SK-N-SH treated with all-trans-retinoic acid at 6 μM for 48 hours (cell line): ENCODE measurements at regions not wholly inside any gene's neighbourhood (a gene's known extent, or its start where the extent isn't known, plus 50 kb on each side); places are given as distances from the start of the nearest gene placed in this dataset.

Experiments used
- ATAC-seq: fragments of 200-7000 bp; cut with Tn5 transposase; 3 replicates; pipeline ENCODE4 v1.9.1; 2020; ENCODE audit warnings: mild to moderate bottlenecking, moderate library complexity
- ARNTL ChIP-seq: fragments of 450-650 bp; formaldehyde crosslinking; IDR thresholded peaks from 2 replicates; pipeline ENCODE4 v1.5.0; 2020; ENCODE audit warnings: low read depth, mild to moderate bottlenecking, moderate library complexity, borderline replicate concordance
- BACH2 ChIP-seq: fragments of 250-450 bp; sonication (Bioruptor Pico); IDR thresholded peaks from 2 replicates; pipeline ENCODE4 v1.9.0; 2021; ENCODE audit warnings: mild to moderate bottlenecking, borderline replicate concordance
- CREB5 ChIP-seq: fragments of 250-450 bp; sonication (Bioruptor Pico); IDR thresholded peaks from 2 replicates; pipeline ENCODE4 v1.5.1; 2020; ENCODE audit warnings: low read depth, mild to moderate bottlenecking, moderate library complexity
- CSDC2 ChIP-seq: fragments of 250-450 bp; sonication (Bioruptor Pico); IDR thresholded peaks from 2 replicates; pipeline ENCODE4 v1.5.0; 2020; ENCODE audit warnings: mild to moderate bottlenecking, moderate library complexity
- CSRNP3 ChIP-seq: fragments of 250-450 bp; sonication (Bioruptor Pico); IDR thresholded peaks from 2 replicates; pipeline ENCODE4 v1.5.1; 2021; ENCODE audit warnings: mild to moderate bottlenecking, moderate library complexity
- ESRRG ChIP-seq: fragments of 250-450 bp; sonication (Bioruptor Pico); IDR thresholded peaks from 2 replicates; pipeline ENCODE4 v1.6.1; 2021; ENCODE audit warnings: mild to moderate bottlenecking
- GLIS3 ChIP-seq: fragments of 250-450 bp; sonication (Bioruptor Pico); IDR thresholded peaks from 2 replicates; pipeline ENCODE4 v1.5.0; 2020; ENCODE audit warnings: mild to moderate bottlenecking, moderate library complexity
- ISL1 ChIP-seq: fragments of 250-450 bp; sonication (Bioruptor Pico); IDR thresholded peaks from 2 replicates; pipeline ENCODE4 v2.1.2; 2022; ENCODE audit warnings: mild to moderate bottlenecking, moderate library complexity
- PATZ1 ChIP-seq: fragments of 250-450 bp; sonication (Bioruptor Pico); IDR thresholded peaks from 2 replicates; pipeline ENCODE4 v1.8.0; 2020; ENCODE audit warnings: mild to moderate bottlenecking, moderate library complexity, borderline replicate concordance
- POU6F1 ChIP-seq: fragments of 250-450 bp; sonication (Bioruptor Pico); IDR thresholded peaks from 2 replicates; pipeline ENCODE4 v1.8.0; 2021; ENCODE audit warnings: low read depth, mild to moderate bottlenecking, moderate library complexity, borderline replicate concordance
- PPARA ChIP-seq: fragments of 250-450 bp; sonication (Bioruptor Pico); IDR thresholded peaks from 2 replicates; pipeline ENCODE4 v1.5.0; 2020; ENCODE audit warnings: mild to moderate bottlenecking, borderline replicate concordance
- RARB ChIP-seq: fragments of 250-450 bp; sonication (Bioruptor Pico); IDR thresholded peaks from 2 replicates; pipeline ENCODE4 v1.8.0; 2021; ENCODE audit warnings: mild to moderate bottlenecking, moderate library complexity
- SNAI2 ChIP-seq: fragments of 250-450 bp; sonication (Bioruptor Pico); IDR thresholded peaks from 2 replicates; pipeline ENCODE4 v1.5.0; 2020; ENCODE audit warnings: mild to moderate bottlenecking, moderate library complexity
- TCF4 ChIP-seq: fragments of 250-450 bp; sonication (Bioruptor Pico); IDR thresholded peaks from 2 replicates; pipeline ENCODE4 v1.8.0; 2021; ENCODE audit warnings: mild to moderate bottlenecking, moderate library complexity, borderline replicate concordance
- TOX ChIP-seq: fragments of 250-450 bp; sonication (Bioruptor Pico); IDR thresholded peaks from 2 replicates; pipeline ENCODE4 v1.8.0; 2021; ENCODE audit warnings: mild to moderate bottlenecking, moderate library complexity, borderline replicate concordance
- TSHZ2 ChIP-seq: fragments of 250-450 bp; sonication (Bioruptor Pico); IDR thresholded peaks from 2 replicates; pipeline ENCODE4 v1.5.0; 2020; ENCODE audit warnings: mild to moderate bottlenecking, moderate library complexity
- ZC3H10 ChIP-seq: fragments of 250-450 bp; sonication (Bioruptor Pico); IDR thresholded peaks from 2 replicates; pipeline ENCODE4 v1.5.1; 2021; ENCODE audit warnings: mild to moderate bottlenecking, moderate library complexity
- ZFP30 ChIP-seq: fragments of 450-650 bp; formaldehyde crosslinking; IDR thresholded peaks from 2 replicates; pipeline ENCODE4 v1.5.0; 2022; ENCODE audit warnings: mild to moderate bottlenecking, moderate library complexity
- ZNF565 ChIP-seq: fragments of 450-650 bp; formaldehyde crosslinking; conservative IDR thresholded peaks from 2 replicates; pipeline ENCODE4 v1.5.0; 2020; ENCODE audit warnings: low read depth, mild to moderate bottlenecking, moderate library complexity
- ZNF70 ChIP-seq: fragments of 450-650 bp; formaldehyde crosslinking; IDR thresholded peaks from 2 replicates; pipeline ENCODE4 v1.5.0; 2020; ENCODE audit warnings: mild to moderate bottlenecking, moderate library complexity
- ZNF8 ChIP-seq: fragments of 450-650 bp; formaldehyde crosslinking; IDR thresholded peaks from 2 replicates; pipeline ENCODE4 v1.5.0; 2020; ENCODE audit warnings: mild to moderate bottlenecking, moderate library complexity

GRCh38 chr15:77772641-77773402 lies 140.1 kb upstream of the LINGO1 start:
- ATAC-seq, result no peak
- TF ChIP-seq TOX (CRISPR knock-in tag) (no peak), ZNF565 (no peak), ESRRG (CRISPR knock-in tag) (no peak), ISL1 (no peak), ZNF8 (no peak), CSDC2 (CRISPR knock-in tag) (no peak), ZFP30 (CRISPR knock-in tag) (no peak), TSHZ2 (no peak), PPARA (CRISPR knock-in tag) (no peak)

- ATAC-seq, result no peak
- TF ChIP-seq GLIS3 (no peak), ZFP30 (CRISPR knock-in tag) (no peak), ZNF8 (no peak), TSHZ2 (no peak), CREB5 (CRISPR knock-in tag) (no peak), ZNF70 (CRISPR knock-in tag) (no peak)
Observed at GRCh38 chr15:77771616-77772015, 138.9 kb upstream of the LINGO1 start.

GRCh38 chr15:77769700-77770099 lies 137.0 kb upstream of the LINGO1 start:
- TF ChIP-seq ZFP30 (CRISPR knock-in tag), result no peak
- no peak for TF ChIP-seq POU6F1 (CRISPR knock-in tag)
- no peak for TF ChIP-seq TOX (CRISPR knock-in tag)
- no peak for TF ChIP-seq ZNF70 (CRISPR knock-in tag)
- TF ChIP-seq TSHZ2, result no peak
- no peak for TF ChIP-seq PATZ1 (CRISPR knock-in tag)
- TF ChIP-seq RARB (CRISPR knock-in tag), result no peak
- TF ChIP-seq GLIS3, result no peak
- TF ChIP-seq SNAI2 (CRISPR knock-in tag), result no peak
- no peak for TF ChIP-seq ISL1
- no peak for TF ChIP-seq ZNF565
- TF ChIP-seq PPARA (CRISPR knock-in tag), result no peak
- no peak for TF ChIP-seq ZC3H10
- TF ChIP-seq TCF4 (CRISPR knock-in tag), result no peak
- TF ChIP-seq ZNF8, result no peak
- TF ChIP-seq BACH2 (CRISPR knock-in tag), result no peak
- no peak for TF ChIP-seq ARNTL (CRISPR knock-in tag)
- no peak for TF ChIP-seq CSRNP3 (CRISPR knock-in tag)
- no peak for TF ChIP-seq CSDC2 (CRISPR knock-in tag)
- TF ChIP-seq, all 23 proteins: peak for 0
- no peak for ATAC-seq
